Frontal cortex (tissue), 3 donors: ENCODE measurements at regions not wholly inside any gene's neighbourhood (a gene's known extent, or its start where the extent isn't known, plus 50 kb on each side); places are given as distances from the start of the nearest gene placed in this dataset.
A peak's percentile ranks its signal among the peaks of the same experiment; 100 is the strongest.
"Not testable (repeated sequence)": the region's sequence is repeated elsewhere in the genome, so short reads cannot be mapped to it uniquely, and the experiment has no call there.

ENCODE experiments used
- DNase-seq, 2 donors: peaks; one replicate each; pipeline ENCODE4 v3.0.0; 2012; ENCODE audit warnings: low spot score in 2 of 2
- FAIRE-seq: peaks from 2 replicates; lab custom pipeline; 2012; peaks lifted over from hg19 to GRCh38; lab: Jason Lieb, UNC
- donor health status: control.
- donor health status: control.
- donor health status: control.

DNA sequence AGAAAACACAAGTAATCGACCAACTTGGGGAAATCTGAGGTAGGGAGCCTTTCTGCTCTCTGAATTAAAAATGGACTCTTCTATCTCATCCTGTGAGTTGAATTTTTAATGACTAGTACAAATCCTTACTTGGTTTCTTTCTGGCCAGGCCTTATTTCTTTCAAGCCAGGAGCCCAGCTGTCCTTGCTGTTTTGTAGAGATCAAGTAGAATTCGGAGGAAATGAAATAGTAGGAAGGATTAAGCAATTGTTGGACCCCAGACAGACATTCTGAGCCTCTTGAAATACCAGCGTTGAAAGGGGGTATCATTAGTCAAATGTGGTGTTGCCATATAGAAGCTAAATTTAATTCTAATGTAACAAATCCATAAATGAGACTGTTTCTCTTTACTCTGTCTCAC, 53.7 kb upstream of the SMIM15 start:
- FAIRE-seq: no peak
- DNase-seq: no peak

- FAIRE-seq: no peak
- DNase-seq: no peak
Observed at GRCh38 chr5:61216741-61217140, 54.5 kb upstream of the SMIM15 start.

GRCh38 chr5:61217214-61217613, 54.9 kb upstream of the SMIM15 start:
- FAIRE-seq: no peak

GRCh38 chr5:61228229-61228628, 66.0 kb upstream of the SMIM15 start:
- no peak for FAIRE-seq
- no peak for DNase-seq

More at GRCh38 chr5:61217214-61217613, 54.9 kb upstream of the SMIM15 start:
- no peak for DNase-seq

- FAIRE-seq (no peak), DNase-seq (peak in 1 of 2 donors; percentile 13)
Observed at GRCh38 chr5:61228691-61229280, 66.5 kb upstream of the SMIM15 start.

- DNase-seq (no peak), FAIRE-seq (no peak)
Observed at GRCh38 chr5:61229416-61229815, 67.1 kb upstream of the SMIM15 start.

DNA sequence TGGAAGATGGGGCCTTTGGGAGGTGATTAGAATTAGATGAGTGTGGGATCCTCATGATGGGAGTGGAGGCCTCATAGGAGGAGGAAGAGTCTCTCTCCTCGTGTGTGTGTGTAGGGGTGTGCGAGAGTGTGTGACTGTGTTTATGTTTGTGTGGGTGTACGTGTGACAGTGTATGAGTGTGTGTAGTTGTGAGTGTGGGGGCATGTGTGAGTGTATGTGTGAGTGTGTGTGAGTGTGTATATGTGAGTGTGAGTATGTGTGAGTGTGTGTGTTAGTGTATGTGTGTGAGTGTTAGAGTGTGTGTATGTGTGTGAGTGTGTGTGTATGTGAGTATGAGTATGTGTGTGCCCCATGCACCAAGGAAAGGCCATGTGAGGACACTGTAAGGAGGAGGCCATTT, 68.2 kb upstream of the SMIM15 start:
- DNase-seq: no peak
- FAIRE-seq: no peak

- FAIRE-seq: no peak
- DNase-seq: no peak
Observed at GRCh38 chr5:61231813-61232212, 69.5 kb upstream of the SMIM15 start.

- FAIRE-seq (no peak), DNase-seq (no peak)
Observed at GRCh38 chr5:61232490-61233050, 70.3 kb upstream of the SMIM15 start.

DNA sequence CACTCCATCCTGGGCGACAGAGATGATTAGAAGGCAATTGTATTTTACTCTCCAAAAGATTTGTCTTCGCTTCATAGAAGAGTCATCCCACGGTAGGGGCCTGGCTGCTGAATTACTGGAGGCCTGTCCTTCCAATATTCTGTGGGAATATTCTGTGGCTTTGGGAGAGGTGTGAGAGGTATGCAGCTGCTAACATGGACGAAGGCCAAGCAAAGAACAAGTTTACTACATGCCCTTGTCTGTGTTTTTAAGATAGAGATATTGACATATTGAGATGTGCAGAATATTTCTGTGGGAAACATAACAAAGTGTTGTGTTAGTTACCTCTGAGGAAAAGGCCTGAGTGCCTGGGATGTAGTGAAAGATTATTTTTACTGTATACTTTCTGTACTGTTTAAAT, 71.8 kb upstream of the SMIM15 start:
- no peak for FAIRE-seq
- no peak for DNase-seq

- FAIRE-seq, DNase-seq: not testable (repeated sequence)
Observed at GRCh38 chr5:61236715-61237114, 74.4 kb upstream of the SMIM15 start.

- no peak for FAIRE-seq
- no peak for DNase-seq
Observed at GRCh38 chr5:61245486-61245885, 83.2 kb upstream of the SMIM15 start.

DNA sequence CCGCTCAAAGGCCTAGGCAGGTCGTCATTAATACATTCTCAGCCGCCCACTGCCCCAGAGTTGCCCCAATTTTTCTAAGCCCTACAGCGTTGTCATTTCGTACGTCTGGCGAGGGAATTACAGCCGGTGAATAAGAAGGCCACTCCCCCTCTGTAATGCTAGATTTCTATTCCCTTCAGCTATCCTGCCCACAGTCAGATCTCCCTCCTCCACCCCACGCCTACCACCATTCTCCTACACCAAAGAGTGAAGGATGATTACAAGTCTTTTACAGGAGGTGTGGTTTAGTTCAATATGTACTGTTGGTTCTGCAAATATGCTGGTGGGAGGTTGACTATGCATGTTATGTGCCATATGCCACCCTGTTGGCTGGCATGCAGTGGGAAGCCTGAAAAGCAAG, 83.7 kb upstream of the SMIM15 start:
- DNase-seq: peak in 1 of 2 donors; percentile 17
- no peak for FAIRE-seq

GRCh38 chr5:61246768-61247307, 84.6 kb upstream of the SMIM15 start:
- FAIRE-seq: no peak
- DNase-seq: no peak

- DNase-seq: no peak
- FAIRE-seq: no peak
Observed at GRCh38 chr5:61251874-61252642, 80.0 kb upstream of the ZSWIM6 start.

DNA sequence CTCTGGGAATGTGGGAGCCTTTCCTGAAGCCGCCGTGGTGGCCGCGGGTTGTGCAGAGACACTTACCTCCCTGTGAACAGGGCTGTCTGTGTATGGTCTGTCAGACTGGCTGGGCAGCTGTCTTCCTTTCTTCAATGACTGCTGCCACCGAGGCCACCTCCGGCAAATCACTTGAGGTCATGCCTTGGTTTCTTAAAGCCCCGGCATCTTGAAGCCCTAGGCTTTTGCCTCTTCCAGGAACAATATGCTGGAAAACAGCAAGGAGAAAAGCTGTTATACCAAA, 79.5 kb upstream of the ZSWIM6 start:
- no peak for DNase-seq
- FAIRE-seq: no peak

DNA sequence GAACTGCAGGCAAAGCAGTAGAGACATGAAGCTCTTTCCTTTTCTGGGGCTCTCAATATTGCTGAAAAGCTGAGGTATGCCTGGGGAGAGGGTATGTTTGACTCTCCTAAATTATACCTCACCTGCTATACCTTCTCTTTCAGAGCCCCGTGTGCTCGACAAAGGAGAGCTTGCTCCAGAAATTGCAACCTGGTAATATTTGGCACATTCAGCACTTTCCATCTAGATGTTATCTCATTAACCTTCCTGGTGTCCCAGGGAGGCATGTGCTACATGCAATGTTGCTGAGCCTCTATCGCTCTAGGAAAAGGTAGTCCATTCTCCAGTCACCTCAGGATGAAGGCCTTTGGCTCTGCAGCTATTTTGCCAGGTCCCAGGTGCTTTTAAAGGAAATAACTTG, 78.5 kb upstream of the ZSWIM6 start:
- no peak for DNase-seq
- FAIRE-seq: no peak

DNA sequence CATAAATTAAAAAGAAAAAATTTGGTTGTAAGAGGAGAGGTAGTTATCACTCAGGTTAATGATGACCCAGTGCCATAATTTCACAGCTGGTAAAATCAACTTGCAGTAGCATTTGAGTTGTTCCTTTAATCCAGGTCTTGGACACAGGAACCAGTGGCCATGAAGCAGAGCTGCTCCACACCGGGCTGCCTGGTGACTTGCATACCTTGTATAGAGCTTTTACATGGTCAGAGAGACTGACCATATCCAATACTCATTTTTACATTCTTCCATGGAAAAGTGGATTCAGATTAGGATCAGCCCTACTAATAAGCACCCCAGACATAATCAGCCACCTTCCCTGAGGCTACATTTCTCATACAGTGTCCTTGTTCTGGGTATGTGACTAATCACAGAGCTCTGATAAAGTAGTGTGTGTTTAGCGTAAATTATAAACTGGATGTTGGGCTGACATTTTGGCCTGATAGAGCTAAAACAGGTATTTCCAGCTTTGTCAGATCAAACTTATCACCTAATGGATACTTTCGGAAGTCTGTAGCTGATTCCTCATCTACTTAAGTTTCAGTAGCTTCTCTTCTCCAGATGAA, 77.0 kb upstream of the ZSWIM6 start:
- no peak for FAIRE-seq
- no peak for DNase-seq

- FAIRE-seq: no peak
- DNase-seq: no peak
Observed at GRCh38 chr5:61256474-61256873, 75.6 kb upstream of the ZSWIM6 start.

DNA sequence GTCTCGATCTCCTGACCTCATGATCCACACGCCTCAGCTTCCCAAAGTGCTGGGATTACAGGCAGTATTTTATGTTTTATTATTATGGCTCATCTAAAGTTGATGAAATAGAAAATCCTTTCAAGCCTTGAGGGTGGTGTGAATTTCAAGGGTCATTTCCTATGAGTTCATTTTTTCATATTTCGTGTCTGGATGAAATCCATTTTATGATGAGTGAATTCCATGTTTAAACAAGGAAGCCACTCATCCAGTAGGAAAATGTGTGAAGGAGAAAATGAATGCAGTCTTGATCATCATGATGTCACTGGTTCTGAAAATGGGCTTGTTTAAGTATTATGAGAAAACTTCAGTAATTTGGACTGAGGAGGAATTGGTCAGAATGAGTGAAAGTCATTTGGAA, 74.6 kb upstream of the ZSWIM6 start:
- FAIRE-seq (no peak), DNase-seq (no peak)

DNA sequence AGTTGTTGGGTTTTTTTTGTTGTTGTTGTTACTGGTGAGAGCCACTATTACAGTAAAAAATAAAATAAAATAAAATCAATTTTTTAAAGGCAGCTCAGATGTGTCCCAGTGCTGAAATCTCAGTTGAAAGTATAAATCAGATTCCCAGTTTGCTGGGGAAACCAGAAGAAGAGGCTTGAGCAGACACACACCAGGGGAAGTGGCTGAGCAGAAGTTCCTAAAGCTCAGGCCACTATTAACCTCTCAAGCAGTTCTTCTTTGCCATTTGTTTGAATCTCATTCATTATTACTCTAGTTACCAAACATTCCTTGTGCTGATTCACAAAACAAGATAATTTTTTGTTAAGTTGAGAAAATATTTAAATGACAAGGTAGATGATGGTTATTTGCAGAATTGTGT, 70.9 kb upstream of the ZSWIM6 start:
- DNase-seq: no peak
- no peak for FAIRE-seq
